NB4 (cell line): ENCODE measurements at regions not wholly inside any gene's neighbourhood (a gene's known extent, or its start where the extent isn't known, plus 50 kb on each side); places are given as distances from the start of the nearest gene placed in this dataset.

Experiments
- CTCF ChIP-seq: IDR thresholded peaks from one replicate; pipeline ENCODE4 v1.5.1; 2012; ENCODE audit warnings: low read depth, low read length
- MYC ChIP-seq: IDR thresholded peaks from 2 replicates; pipeline ENCODE4 v1.6.1; 2011; ENCODE audit warnings: low read depth, low read length
- POLR2A ChIP-seq: IDR thresholded peaks from 2 replicates; pipeline ENCODE4 v1.6.1; 2011; ENCODE audit warnings: mild to moderate bottlenecking; ENCODE audit not compliant: insufficient read length; ENCODE audit errors: extremely low read depth

GRCh38 chr9:13443346-13444244 is 164.1 kb upstream of the MPDZ start:
- TF ChIP-seq CTCF: no peak
- no peak for TF ChIP-seq POLR2A
- no peak for TF ChIP-seq MYC
